GM23338 (cell line): ENCODE measurements at regions not wholly inside any gene's neighbourhood (a gene's known extent, or its start where the extent isn't known, plus 50 kb on each side); places are given as distances from the start of the nearest gene placed in this dataset.

Experiments used
- ATAC-seq: fragments of 200-7000 bp; cut with Tn5 transposase; 3 replicates; pipeline ENCODE4 v1.9.1; 2020
- DNase-seq: peaks from one replicate; pipeline ENCODE4 v3.0.0-alpha.2; 2015; ENCODE audit warnings: low spot score
- H2AFZ ChIP-seq: fragments of 200-600 bp; sonication (generic); 2 replicates; pipeline ENCODE4 v1.8.0; 2016; ENCODE audit warnings: antibody characterized with exemption, mild to moderate bottlenecking, moderate library complexity
- H3F3A ChIP-seq: fragments of 200-600 bp; sonication (generic); replicated peaks from 2 replicates; pipeline ENCODE4 v1.8.0; 2017; ENCODE audit warnings: antibody characterized with exemption, mixed run types, low read depth
- H3K27ac ChIP-seq: fragments of 200-600 bp; sonication (generic); 2 replicates; pipeline ENCODE4 v1.6.1; 2016; ENCODE audit warnings: low read depth
- H3K27me3 ChIP-seq: fragments of 200-600 bp; sonication (generic); 2 replicates; pipeline ENCODE4 v1.8.0; 2016; ENCODE audit warnings: mild to moderate bottlenecking, mixed run types, moderate library complexity; ENCODE audit not compliant: insufficient read depth
- H3K36me3 ChIP-seq: fragments of 200-600 bp; sonication (generic); 2 replicates; pipeline ENCODE4 v1.8.0; 2016; ENCODE audit warnings: mild to moderate bottlenecking; ENCODE audit not compliant: insufficient read depth
- H3K4me1 ChIP-seq: fragments of 200-600 bp; sonication (generic); 2 replicates; pipeline ENCODE4 v1.8.0; 2016; ENCODE audit warnings: mild to moderate bottlenecking, moderate library complexity; ENCODE audit not compliant: insufficient read depth
- H3K4me2 ChIP-seq: fragments of 200-600 bp; sonication (generic); 2 replicates; pipeline ENCODE4 v1.7.1; 2017; ENCODE audit warnings: mixed run types
- H3K4me3 ChIP-seq: fragments of 200-600 bp; sonication (generic); 2 replicates; pipeline ENCODE4 v1.6.1; 2016; ENCODE audit warnings: mixed run types
- H3K79me2 ChIP-seq: fragments of 200-600 bp; sonication (generic); replicated peaks from 2 replicates; pipeline ENCODE4 v1.8.0; 2017; ENCODE audit warnings: mild to moderate bottlenecking; ENCODE audit not compliant: insufficient read depth
- H3K9me2 ChIP-seq: fragments of 200-600 bp; sonication (generic); 2 replicates; pipeline ENCODE4 v1.8.0; 2017; ENCODE audit not compliant: insufficient read depth
- H4K20me1 ChIP-seq: fragments of 200-600 bp; sonication (generic); replicated peaks from 2 replicates; pipeline ENCODE4 v1.8.0; 2017; ENCODE audit warnings: mild to moderate bottlenecking; ENCODE audit not compliant: insufficient read depth
- H3K27ac Mint-ChIP-seq: 2 replicates; pipeline ENCODE4 v1.8.0; 2020; ENCODE audit warnings: inconsistent platforms, mild to moderate bottlenecking, moderate library complexity, mixed read lengths
- H3K27me3 Mint-ChIP-seq: 3 replicates; pipeline ENCODE4 v1.8.0; 2022; ENCODE audit warnings: low read depth, mild to moderate bottlenecking, moderate library complexity, mixed read lengths, inconsistent platforms; ENCODE audit not compliant: insufficient read depth, poor library complexity
- H3K36me3 Mint-ChIP-seq: 3 replicates; pipeline ENCODE4 v1.8.0; 2021; ENCODE audit warnings: low read depth, mild to moderate bottlenecking, inconsistent platforms, moderate library complexity, mixed read lengths
- H3K4me1 Mint-ChIP-seq: 3 replicates; pipeline ENCODE4 v1.8.0; 2020; ENCODE audit warnings: mild to moderate bottlenecking, inconsistent platforms, mixed read lengths
- H3K4me3 Mint-ChIP-seq: 3 replicates; pipeline ENCODE4 v1.8.0; 2021; ENCODE audit warnings: moderate library complexity, mild to moderate bottlenecking, inconsistent platforms, mixed read lengths
- H3K9me3 Mint-ChIP-seq: 3 replicates; pipeline ENCODE4 v1.8.0; 2020; ENCODE audit warnings: moderate library complexity, mild to moderate bottlenecking, inconsistent platforms, mixed read lengths
- CREB1 ChIP-seq: fragments of 250-450 bp; sonication (Bioruptor Pico); IDR thresholded peaks from 2 replicates; pipeline ENCODE4 v1.5.0; 2020; ENCODE audit warnings: low read depth, mild to moderate bottlenecking, moderate library complexity
- EZH2 ChIP-seq: fragments of 200-600 bp; sonication (generic); IDR thresholded peaks from one replicate; pipeline ENCODE4 v1.8.0; 2017; ENCODE audit warnings: antibody characterized with exemption, mild to moderate bottlenecking, low read depth; ENCODE audit not compliant: unreplicated experiment
- JUNB ChIP-seq: IDR thresholded peaks from one replicate; pipeline ENCODE4 v1.6.1; 2016; ENCODE audit warnings: antibody characterized with exemption; ENCODE audit not compliant: unreplicated experiment
- NANOG ChIP-seq: IDR thresholded peaks from 2 replicates; pipeline ENCODE4 v1.6.1; 2016; ENCODE audit warnings: antibody characterized with exemption, borderline replicate concordance
- POLR2AphosphoS5 ChIP-seq: IDR thresholded peaks from 2 replicates; pipeline ENCODE4 v1.6.1; 2016; ENCODE audit warnings: antibody characterized with exemption, low read depth
- STAT1 ChIP-seq: IDR thresholded peaks from one replicate; pipeline ENCODE4 v1.6.1; 2016; ENCODE audit warnings: antibody characterized with exemption; ENCODE audit not compliant: unreplicated experiment
- ZNF114 ChIP-seq: fragments of 250-450 bp; sonication (Bioruptor Pico); IDR thresholded peaks from 2 replicates; pipeline ENCODE4 v1.5.0; 2020; ENCODE audit warnings: mild to moderate bottlenecking, moderate library complexity
- ZNF331 ChIP-seq: fragments of 250-450 bp; sonication (Bioruptor Pico); IDR thresholded peaks from 2 replicates; pipeline ENCODE4 v1.5.0; 2020; ENCODE audit warnings: low read depth, mild to moderate bottlenecking, moderate library complexity
- TF ChIP-seq, protein P1 (sequence below), 2 experiments: fragments of 200-600 bp in 1 of 2; sonication (generic) in 1 of 2; conservative IDR thresholded peaks; 2 replicates each; pipeline versions ENCODE4 v1.5.1 to v1.6.1; 2016 to 2017; ENCODE audit warnings: antibody characterized with exemption in 2 of 2, low read depth in 2 of 2, mild to moderate bottlenecking in 2 of 2, moderate library complexity in 1 of 2
- TF ChIP-seq, protein P2 (sequence below): IDR thresholded peaks from one replicate; pipeline ENCODE4 v1.6.1; 2018; ENCODE audit warnings: antibody characterized with exemption; ENCODE audit not compliant: unreplicated experiment
- TF ChIP-seq, protein P3 (sequence below): IDR thresholded peaks from 2 replicates; pipeline ENCODE4 v1.6.1; 2016; ENCODE audit warnings: antibody characterized with exemption

DNA sequence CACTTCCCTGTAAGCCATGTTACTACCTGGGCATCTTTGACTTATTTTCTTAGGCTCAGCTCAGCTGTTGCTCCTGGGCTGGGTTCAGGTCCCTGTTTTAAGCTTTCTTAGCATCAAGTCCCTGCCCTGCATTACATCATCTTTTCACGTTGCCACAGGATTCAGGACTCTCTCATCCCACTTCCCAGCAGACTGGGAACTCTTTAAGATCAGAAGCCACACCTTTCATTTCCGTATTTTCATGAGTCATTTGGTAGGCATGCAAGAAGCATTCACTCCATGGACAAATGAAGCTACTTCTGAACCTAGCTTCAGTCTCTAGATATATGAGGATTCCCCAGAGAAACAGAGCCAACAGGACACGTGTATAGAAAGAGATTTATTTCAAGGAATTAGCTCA, 726.8 kb downstream of the VRK1 start:
- Histone ChIP-seq H3K36me3 (no peaks in the 10 kb centered on the region), H3F3A (no peaks in the 10 kb centered on the region), H4K20me1 (no peaks in the 10 kb centered on the region), H3K4me1 (no peaks in the 10 kb centered on the region), H3K4me3 (no peak overlapping the region), H3K27ac (no peak overlapping the region), H3K27me3 (no peaks in the 10 kb centered on the region), H2AFZ (no peak overlapping the region), H3K9me2 (peaks cover 17% of the 10 kb centered on the region), H3K4me2 (no peak overlapping the region), H3K79me2 (no peaks in the 10 kb centered on the region)
- no peaks in the 10 kb centered on the region; the same call in 1 of the 3 replicates for H3K4me1 Mint-ChIP-seq
- no peak overlapping the region for H3K27ac Mint-ChIP-seq
- peaks cover 3% of the 10 kb centered on the region; the same call in 1 of the 3 replicates for H3K9me3 Mint-ChIP-seq
- ATAC-seq (no peak), DNase-seq (no peak)
- H3K4me3 Mint-ChIP-seq = no peak overlapping the region
- no peaks in the 10 kb centered on the region for H3K27me3 Mint-ChIP-seq
- TF ChIP-seq, protein P1, sequence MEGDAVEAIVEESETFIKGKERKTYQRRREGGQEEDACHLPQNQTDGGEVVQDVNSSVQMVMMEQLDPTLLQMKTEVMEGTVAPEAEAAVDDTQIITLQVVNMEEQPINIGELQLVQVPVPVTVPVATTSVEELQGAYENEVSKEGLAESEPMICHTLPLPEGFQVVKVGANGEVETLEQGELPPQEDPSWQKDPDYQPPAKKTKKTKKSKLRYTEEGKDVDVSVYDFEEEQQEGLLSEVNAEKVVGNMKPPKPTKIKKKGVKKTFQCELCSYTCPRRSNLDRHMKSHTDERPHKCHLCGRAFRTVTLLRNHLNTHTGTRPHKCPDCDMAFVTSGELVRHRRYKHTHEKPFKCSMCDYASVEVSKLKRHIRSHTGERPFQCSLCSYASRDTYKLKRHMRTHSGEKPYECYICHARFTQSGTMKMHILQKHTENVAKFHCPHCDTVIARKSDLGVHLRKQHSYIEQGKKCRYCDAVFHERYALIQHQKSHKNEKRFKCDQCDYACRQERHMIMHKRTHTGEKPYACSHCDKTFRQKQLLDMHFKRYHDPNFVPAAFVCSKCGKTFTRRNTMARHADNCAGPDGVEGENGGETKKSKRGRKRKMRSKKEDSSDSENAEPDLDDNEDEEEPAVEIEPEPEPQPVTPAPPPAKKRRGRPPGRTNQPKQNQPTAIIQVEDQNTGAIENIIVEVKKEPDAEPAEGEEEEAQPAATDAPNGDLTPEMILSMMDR (conservative IDR thresholded peaks at IDR 0.05; ENCODE audit: low read depth in 2 of 2) = no peak
- TF ChIP-seq STAT1 = no peak
- no peak for TF ChIP-seq JUNB
- TF ChIP-seq ZNF331 (CRISPR knock-in tag) = no peak
- TF ChIP-seq, protein P2, sequence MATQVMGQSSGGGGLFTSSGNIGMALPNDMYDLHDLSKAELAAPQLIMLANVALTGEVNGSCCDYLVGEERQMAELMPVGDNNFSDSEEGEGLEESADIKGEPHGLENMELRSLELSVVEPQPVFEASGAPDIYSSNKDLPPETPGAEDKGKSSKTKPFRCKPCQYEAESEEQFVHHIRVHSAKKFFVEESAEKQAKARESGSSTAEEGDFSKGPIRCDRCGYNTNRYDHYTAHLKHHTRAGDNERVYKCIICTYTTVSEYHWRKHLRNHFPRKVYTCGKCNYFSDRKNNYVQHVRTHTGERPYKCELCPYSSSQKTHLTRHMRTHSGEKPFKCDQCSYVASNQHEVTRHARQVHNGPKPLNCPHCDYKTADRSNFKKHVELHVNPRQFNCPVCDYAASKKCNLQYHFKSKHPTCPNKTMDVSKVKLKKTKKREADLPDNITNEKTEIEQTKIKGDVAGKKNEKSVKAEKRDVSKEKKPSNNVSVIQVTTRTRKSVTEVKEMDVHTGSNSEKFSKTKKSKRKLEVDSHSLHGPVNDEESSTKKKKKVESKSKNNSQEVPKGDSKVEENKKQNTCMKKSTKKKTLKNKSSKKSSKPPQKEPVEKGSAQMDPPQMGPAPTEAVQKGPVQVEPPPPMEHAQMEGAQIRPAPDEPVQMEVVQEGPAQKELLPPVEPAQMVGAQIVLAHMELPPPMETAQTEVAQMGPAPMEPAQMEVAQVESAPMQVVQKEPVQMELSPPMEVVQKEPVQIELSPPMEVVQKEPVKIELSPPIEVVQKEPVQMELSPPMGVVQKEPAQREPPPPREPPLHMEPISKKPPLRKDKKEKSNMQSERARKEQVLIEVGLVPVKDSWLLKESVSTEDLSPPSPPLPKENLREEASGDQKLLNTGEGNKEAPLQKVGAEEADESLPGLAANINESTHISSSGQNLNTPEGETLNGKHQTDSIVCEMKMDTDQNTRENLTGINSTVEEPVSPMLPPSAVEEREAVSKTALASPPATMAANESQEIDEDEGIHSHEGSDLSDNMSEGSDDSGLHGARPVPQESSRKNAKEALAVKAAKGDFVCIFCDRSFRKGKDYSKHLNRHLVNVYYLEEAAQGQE = no peak
- no peak for TF ChIP-seq EZH2
- no peak for TF ChIP-seq POLR2AphosphoS5
- no peaks in the 10 kb centered on the region for H3K36me3 Mint-ChIP-seq

DNA sequence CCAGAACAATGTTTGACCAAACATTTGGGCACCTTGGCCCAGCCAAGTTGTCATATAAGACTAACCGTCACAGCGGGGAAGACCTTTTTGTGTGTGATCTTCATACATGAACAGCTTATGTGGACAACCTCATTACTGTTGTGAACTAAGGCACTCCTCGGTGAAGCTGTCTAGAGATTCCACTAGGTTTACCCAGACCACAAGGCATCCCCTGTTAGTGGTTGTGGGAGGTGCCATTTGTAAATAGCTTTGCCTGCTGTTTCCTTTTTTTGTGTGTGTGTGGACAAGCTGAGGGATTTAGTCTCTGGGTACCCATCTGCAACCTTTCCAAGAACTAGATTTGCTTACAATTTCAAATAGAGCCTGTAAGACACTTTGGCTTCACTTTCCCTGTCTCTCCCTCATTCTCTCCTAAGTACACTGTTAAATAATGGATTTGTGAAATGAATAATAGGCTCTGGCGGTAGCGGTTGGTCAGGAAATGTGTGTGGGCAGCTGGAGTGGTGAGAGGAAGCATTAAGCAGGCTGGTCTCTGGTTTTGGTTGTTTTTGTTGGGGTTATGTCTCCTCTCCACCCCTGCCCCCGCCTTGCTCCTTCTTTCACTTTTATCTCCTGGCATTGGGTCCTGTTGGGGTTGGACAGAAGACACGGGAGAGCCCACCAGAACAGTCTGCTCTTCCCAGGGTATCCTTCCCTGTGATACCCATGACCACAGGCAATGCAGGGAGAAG, 727.6 kb downstream of the VRK1 start:
- DNase-seq = no peak
- Mint-ChIP-seq H3K9me3 (peaks cover 3% of the 10 kb centered on the region; the same call in 1 of the 3 replicates), H3K4me3 (no peak overlapping the region), H3K27me3 (no peaks in the 10 kb centered on the region), H3K36me3 (no peaks in the 10 kb centered on the region), H3K4me1 (no peaks in the 10 kb centered on the region; the same call in 1 of the 3 replicates), H3K27ac (no peak overlapping the region)
- H3K4me3 ChIP-seq = no peak overlapping the region
- no peak overlapping the region for H3K4me2 ChIP-seq
- no peaks in the 10 kb centered on the region for H3F3A ChIP-seq
- ATAC-seq = no peak
- H3K36me3 ChIP-seq = no peaks in the 10 kb centered on the region
- no peak overlapping the region for H3K27ac ChIP-seq
- no peaks in the 10 kb centered on the region for H3K4me1 ChIP-seq
- H3K79me2 ChIP-seq = no peaks in the 10 kb centered on the region
- no peaks in the 10 kb centered on the region for H4K20me1 ChIP-seq
- H3K9me2 ChIP-seq = peaks cover 13% of the 10 kb centered on the region; the same call in 1 of the 2 replicates
- no peak overlapping the region for H2AFZ ChIP-seq
- no peaks in the 10 kb centered on the region for H3K27me3 ChIP-seq
- TF ChIP-seq NANOG (no peak), STAT1 (no peak), ZNF114 (no peak), JUNB (no peak), CREB1 (CRISPR knock-in tag) (no peak), EZH2 (no peak), ZNF331 (CRISPR knock-in tag) (no peak)
- TF ChIP-seq, protein P2 = no peak
- TF ChIP-seq, protein P3, sequence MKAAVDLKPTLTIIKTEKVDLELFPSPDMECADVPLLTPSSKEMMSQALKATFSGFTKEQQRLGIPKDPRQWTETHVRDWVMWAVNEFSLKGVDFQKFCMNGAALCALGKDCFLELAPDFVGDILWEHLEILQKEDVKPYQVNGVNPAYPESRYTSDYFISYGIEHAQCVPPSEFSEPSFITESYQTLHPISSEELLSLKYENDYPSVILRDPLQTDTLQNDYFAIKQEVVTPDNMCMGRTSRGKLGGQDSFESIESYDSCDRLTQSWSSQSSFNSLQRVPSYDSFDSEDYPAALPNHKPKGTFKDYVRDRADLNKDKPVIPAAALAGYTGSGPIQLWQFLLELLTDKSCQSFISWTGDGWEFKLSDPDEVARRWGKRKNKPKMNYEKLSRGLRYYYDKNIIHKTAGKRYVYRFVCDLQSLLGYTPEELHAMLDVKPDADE = no peak
